Stomach (tissue), 4 donors: ENCODE measurements at regions not wholly inside any gene's neighbourhood (a gene's known extent, or its start where the extent isn't known, plus 50 kb on each side); places are given as distances from the start of the nearest gene placed in this dataset.

Source experiments
- EP300 ChIP-seq: sonication (generic); formaldehyde crosslinking; IDR thresholded peaks from one replicate; pipeline ENCODE4 v1.6.1; 2017; ENCODE audit warnings: antibody characterized with exemption
- POLR2AphosphoS5 ChIP-seq, 3 donors: sonication (generic); formaldehyde crosslinking; IDR thresholded peaks; one replicate each; pipeline ENCODE4 v1.6.1; 2016; ENCODE audit warnings: antibody characterized with exemption in 3 of 3
- TF ChIP-seq, protein P1 (sequence below), 7 experiments: fragments of 450-650 bp in 4 of 7; fragments of 200-600 bp in 3 of 7; sonication (generic) in 3 of 7; IDR thresholded peaks; one replicate each; pipeline ENCODE4 v1.5.1; 2016 to 2019; ENCODE audit warnings: antibody characterized with exemption in 7 of 7, control low read depth in 2 of 7, mild to moderate bottlenecking in 1 of 7

DNA sequence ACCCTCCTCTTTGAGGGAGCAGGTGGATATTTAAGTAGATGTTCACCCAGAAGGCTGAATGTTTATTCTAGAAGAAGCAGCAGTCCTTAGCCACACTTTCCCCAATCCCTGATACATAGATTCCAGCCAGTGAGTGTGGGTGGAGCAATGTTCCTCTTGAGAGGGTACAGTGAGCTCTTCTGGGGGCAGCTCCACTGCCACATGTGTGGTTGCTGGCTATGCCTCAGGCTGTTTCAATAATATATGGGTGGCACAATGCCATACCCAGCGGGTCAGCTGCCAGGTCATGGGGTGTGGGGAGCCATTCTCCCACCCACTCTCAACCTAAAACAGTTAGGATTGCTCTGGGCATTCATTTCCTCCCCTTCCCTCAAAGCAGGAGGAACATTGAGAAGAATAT lies 61.6 kb upstream of the DAB2 start:
- no peak for TF ChIP-seq POLR2AphosphoS5 (IDR thresholded peaks at IDR 0.05)
- TF ChIP-seq, protein P1, sequence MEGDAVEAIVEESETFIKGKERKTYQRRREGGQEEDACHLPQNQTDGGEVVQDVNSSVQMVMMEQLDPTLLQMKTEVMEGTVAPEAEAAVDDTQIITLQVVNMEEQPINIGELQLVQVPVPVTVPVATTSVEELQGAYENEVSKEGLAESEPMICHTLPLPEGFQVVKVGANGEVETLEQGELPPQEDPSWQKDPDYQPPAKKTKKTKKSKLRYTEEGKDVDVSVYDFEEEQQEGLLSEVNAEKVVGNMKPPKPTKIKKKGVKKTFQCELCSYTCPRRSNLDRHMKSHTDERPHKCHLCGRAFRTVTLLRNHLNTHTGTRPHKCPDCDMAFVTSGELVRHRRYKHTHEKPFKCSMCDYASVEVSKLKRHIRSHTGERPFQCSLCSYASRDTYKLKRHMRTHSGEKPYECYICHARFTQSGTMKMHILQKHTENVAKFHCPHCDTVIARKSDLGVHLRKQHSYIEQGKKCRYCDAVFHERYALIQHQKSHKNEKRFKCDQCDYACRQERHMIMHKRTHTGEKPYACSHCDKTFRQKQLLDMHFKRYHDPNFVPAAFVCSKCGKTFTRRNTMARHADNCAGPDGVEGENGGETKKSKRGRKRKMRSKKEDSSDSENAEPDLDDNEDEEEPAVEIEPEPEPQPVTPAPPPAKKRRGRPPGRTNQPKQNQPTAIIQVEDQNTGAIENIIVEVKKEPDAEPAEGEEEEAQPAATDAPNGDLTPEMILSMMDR (IDR thresholded peaks at IDR 0.05) = no peak
- no peak for TF ChIP-seq EP300
